Skeletal muscle satellite cell (primary cell): ENCODE measurements at regions not wholly inside any gene's neighbourhood (a gene's known extent, or its start where the extent isn't known, plus 50 kb on each side); places are given as distances from the start of the nearest gene placed in this dataset.
"Not testable (repeated sequence)": the region's sequence is repeated elsewhere in the genome, so short reads cannot be mapped to it uniquely, and the experiment has no call there.

Source experiments
- H3K27me3 ChIP-seq: 2 replicates; pipeline ENCODE4 v1.7.0; 2013; ENCODE audit warnings: low read length; ENCODE audit not compliant: control insufficient read depth, insufficient read depth
- H3K36me3 ChIP-seq: 2 replicates; pipeline ENCODE4 v1.7.0; 2013; ENCODE audit warnings: mild to moderate bottlenecking, control low read depth, low read length; ENCODE audit not compliant: insufficient read depth
- H3K4me1 ChIP-seq: 2 replicates; pipeline ENCODE4 v1.7.0; 2013; ENCODE audit warnings: low read length; ENCODE audit not compliant: control insufficient read depth, insufficient read depth
- H3K4me2 ChIP-seq: 2 replicates; pipeline ENCODE4 v1.7.0; 2013; ENCODE audit warnings: mild to moderate bottlenecking, low read length
- H3K4me3 ChIP-seq: 2 replicates; pipeline ENCODE4 v1.7.0; 2013; ENCODE audit warnings: low read length
- H3K9ac ChIP-seq: 2 replicates; pipeline ENCODE4 v1.7.0; 2013; ENCODE audit warnings: mild to moderate bottlenecking, low read depth, low read length, moderate library complexity
- H3K9me3 ChIP-seq: replicated peaks from 2 replicates; pipeline ENCODE4 v1.7.0; 2013; ENCODE audit warnings: mild to moderate bottlenecking, control low read depth, low read length

DNA sequence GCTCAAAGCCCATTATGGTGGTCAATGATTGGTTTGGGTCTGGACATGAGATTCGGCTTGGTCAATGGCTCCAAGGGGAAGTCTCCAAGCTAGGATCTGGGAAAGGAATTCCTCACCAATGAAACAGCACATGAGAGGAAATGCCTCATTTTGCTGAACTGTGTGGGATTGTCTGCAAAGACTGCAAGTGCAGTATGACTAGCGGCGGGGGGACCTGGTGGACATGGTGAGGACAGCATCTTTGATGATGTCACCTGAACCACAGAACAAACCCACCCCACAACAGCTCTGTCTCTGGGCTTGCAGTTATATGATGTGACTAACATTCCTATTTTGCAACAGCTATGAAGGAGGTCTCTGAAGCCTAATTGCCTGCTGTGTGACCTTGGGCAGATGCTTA, 50.6 kb upstream of the NKD1 start:
- H3K4me1 ChIP-seq = no peaks in the 10 kb centered on the region
- H3K9me3 ChIP-seq = no peaks in the 10 kb centered on the region
- H3K27me3 ChIP-seq = no peaks in the 10 kb centered on the region
- H3K4me2 ChIP-seq = no peak overlapping the region
- no peak overlapping the region for H3K4me3 ChIP-seq
- no peaks in the 10 kb centered on the region for H3K36me3 ChIP-seq
- no peak overlapping the region for H3K9ac ChIP-seq

- no peaks in the 10 kb centered on the region for H3K36me3 ChIP-seq
- no peaks in the 10 kb centered on the region for H3K9me3 ChIP-seq
- no peak overlapping the region for H3K9ac ChIP-seq
- no peaks in the 10 kb centered on the region for H3K4me1 ChIP-seq
- no peak overlapping the region for H3K4me2 ChIP-seq
- no peak overlapping the region for H3K4me3 ChIP-seq
- H3K27me3 ChIP-seq = no peaks in the 10 kb centered on the region
Measured at GRCh38 chr16:50496990-50497389, 51.2 kb upstream of the NKD1 start.

DNA sequence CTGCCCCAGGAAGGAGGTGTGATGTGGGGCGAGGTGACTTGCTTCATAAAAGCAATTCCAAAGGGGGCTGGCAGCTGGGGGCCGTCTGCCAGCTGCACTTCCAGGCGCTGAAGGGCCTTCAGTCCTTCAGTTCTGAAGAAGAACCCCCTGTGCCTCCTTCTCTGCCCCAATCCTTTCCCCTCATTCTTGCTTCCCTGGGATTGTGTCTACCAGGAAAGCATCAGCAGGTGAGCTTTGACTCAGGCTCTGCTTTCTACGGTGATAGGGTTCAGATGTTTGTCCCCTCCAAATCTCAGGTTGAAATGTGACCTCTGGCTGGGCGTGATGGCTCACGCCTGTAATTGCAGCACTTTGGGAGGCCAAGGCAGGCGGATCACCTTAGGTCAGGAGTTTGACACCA, 52.5 kb upstream of the NKD1 start:
- H3K9me3 ChIP-seq = no peaks in the 10 kb centered on the region
- no peak overlapping the region for H3K4me2 ChIP-seq
- no peaks in the 10 kb centered on the region for H3K36me3 ChIP-seq
- no peak overlapping the region for H3K4me3 ChIP-seq
- H3K27me3 ChIP-seq = no peaks in the 10 kb centered on the region
- no peaks in the 10 kb centered on the region for H3K4me1 ChIP-seq
- H3K9ac ChIP-seq = no peak overlapping the region

- Histone ChIP-seq H3K9me3 (no peaks in the 10 kb centered on the region), H3K4me1 (no peaks in the 10 kb centered on the region), H3K36me3 (no peaks in the 10 kb centered on the region), H3K27me3 (no peaks in the 10 kb centered on the region), H3K9ac (no peak overlapping the region), H3K4me2 (no peak overlapping the region), H3K4me3 (no peak overlapping the region)
Measured at GRCh38 chr16:50494501-50495491, 53.4 kb upstream of the NKD1 start.

GRCh38 chr16:50491516-50491915, 56.7 kb upstream of the NKD1 start:
- H3K4me2 ChIP-seq = no peak overlapping the region
- no peaks in the 10 kb centered on the region for H3K27me3 ChIP-seq
- no peaks in the 10 kb centered on the region for H3K9me3 ChIP-seq
- H3K4me1 ChIP-seq = no peaks in the 10 kb centered on the region
- no peak overlapping the region for H3K4me3 ChIP-seq
- no peaks in the 10 kb centered on the region for H3K36me3 ChIP-seq
- no peak overlapping the region for H3K9ac ChIP-seq

DNA sequence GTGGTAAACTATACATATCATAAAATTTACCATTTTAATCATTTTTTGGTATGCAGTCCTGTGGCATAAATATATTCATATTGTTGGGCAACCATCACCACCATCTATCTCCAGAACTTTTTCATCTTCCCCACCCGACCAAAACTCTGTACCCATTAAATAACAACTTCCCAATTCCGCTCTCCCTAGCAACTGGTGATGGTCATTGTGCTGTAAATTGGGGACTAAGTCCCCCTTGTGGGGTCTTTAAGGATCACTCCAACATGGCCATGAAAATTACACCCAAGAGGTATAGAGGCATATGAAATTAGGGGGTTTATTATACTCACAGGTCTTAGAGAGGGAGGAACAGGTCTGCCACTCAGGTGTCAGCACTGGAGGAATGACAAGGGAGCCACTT, 57.4 kb upstream of the NKD1 start:
- Histone ChIP-seq H3K9me3 (no peaks in the 10 kb centered on the region), H3K4me3 (no peak overlapping the region), H3K36me3 (no peaks in the 10 kb centered on the region), H3K9ac (no peak overlapping the region), H3K4me2 (no peak overlapping the region), H3K27me3 (no peaks in the 10 kb centered on the region), H3K4me1 (no peaks in the 10 kb centered on the region)

GRCh38 chr16:50489182-50489581, 59.0 kb upstream of the NKD1 start:
- Histone ChIP-seq H3K9me3 (no peaks in the 10 kb centered on the region), H3K27me3 (no peaks in the 10 kb centered on the region), H3K4me2 (no peak overlapping the region), H3K4me1 (no peaks in the 10 kb centered on the region), H3K36me3 (no peaks in the 10 kb centered on the region), H3K4me3 (no peak overlapping the region), H3K9ac (no peak overlapping the region)

DNA sequence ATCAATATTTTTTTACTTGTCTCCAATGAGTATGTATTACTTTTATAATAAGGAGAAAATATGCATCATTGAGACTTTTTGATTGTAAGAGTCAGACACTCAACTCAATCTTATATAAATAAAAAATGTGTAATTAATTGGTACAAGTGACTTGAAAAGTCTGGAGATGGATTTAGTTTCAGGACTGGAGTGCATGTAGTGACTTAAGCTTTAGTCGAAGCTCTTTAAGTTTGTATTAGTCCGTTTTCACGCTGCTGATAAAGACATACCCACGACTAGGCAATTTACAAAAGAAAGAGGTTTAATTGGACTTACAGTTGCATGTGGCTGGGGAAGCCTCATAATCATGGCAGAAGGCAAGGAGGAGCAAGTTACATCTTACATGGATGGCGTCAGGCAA, 60.7 kb upstream of the NKD1 start:
- Histone ChIP-seq H3K4me2 (no peak overlapping the region), H3K9ac (no peak overlapping the region), H3K4me1 (no peaks in the 10 kb centered on the region), H3K36me3 (no peaks in the 10 kb centered on the region), H3K9me3 (no peaks in the 10 kb centered on the region), H3K27me3 (no peaks in the 10 kb centered on the region), H3K4me3 (no peak overlapping the region)

DNA sequence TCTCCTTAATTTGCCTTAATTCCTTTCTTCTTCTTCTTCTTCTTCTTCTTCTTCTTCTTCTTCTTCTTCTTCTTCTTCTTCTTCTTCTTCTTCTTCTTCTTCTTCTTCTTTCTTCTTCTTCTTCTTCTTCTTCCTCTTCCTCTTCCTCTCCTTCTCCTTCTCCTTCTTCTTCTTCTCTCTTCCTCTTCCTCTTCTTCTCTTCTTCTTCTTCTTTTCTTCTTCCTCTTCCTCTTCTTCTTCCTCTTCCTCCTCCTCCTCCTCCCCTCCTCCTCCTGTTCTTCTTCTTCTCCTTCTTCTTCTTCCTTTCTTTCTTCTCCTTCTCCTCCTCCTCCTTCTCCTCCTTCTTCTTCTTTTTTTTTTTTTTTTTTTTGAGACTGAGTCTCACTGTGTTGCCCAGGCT, 62.0 kb upstream of the NKD1 start:
- H3K4me1 ChIP-seq, H3K4me2 ChIP-seq, H3K27me3 ChIP-seq, H3K9ac ChIP-seq, H3K9me3 ChIP-seq, H3K4me3 ChIP-seq, H3K36me3 ChIP-seq: not testable (repeated sequence)

DNA sequence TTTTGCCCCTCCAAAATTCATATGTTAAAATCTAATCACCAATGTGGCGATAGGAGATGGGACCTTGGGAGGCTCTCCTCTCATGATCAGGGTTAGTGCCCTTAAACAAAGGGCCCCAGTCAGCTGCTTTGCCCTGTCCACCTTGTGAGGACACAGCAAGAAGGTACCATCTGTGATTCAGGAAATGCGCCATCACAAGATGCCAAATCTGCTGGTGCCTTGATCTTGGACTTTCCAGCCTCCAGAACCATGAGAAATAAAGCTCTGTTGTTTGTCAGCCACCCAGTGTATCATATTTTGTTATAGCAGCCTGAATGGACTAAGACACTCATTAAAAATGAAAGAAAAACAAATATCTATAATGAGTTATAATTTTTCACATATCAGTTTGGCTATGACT, 63.0 kb upstream of the NKD1 start:
- Histone ChIP-seq H3K36me3 (no peaks in the 10 kb centered on the region), H3K4me1 (no peaks in the 10 kb centered on the region), H3K4me2 (no peak overlapping the region), H3K4me3 (no peak overlapping the region), H3K27me3 (no peaks in the 10 kb centered on the region), H3K9ac (no peak overlapping the region), H3K9me3 (no peaks in the 10 kb centered on the region)

GRCh38 chr16:50482271-50482670, 65.9 kb upstream of the NKD1 start:
- Histone ChIP-seq H3K36me3 (no peaks in the 10 kb centered on the region), H3K27me3 (peaks cover under 1% of the 10 kb centered on the region), H3K9ac (no peak overlapping the region), H3K9me3 (no peaks in the 10 kb centered on the region), H3K4me1 (no peaks in the 10 kb centered on the region), H3K4me3 (no peak overlapping the region), H3K4me2 (no peak overlapping the region)

- H3K27me3 ChIP-seq = peaks cover 4% of the 10 kb centered on the region
- no peak overlapping the region for H3K9ac ChIP-seq
- H3K36me3 ChIP-seq = no peaks in the 10 kb centered on the region
- no peaks in the 10 kb centered on the region for H3K4me1 ChIP-seq
- H3K4me3 ChIP-seq = no peak overlapping the region
- no peak overlapping the region for H3K4me2 ChIP-seq
- H3K9me3 ChIP-seq = no peaks in the 10 kb centered on the region
Measured at GRCh38 chr16:50480206-50480605, 68.0 kb upstream of the NKD1 start.
